HG03025 (cell line): ENCODE measurements at regions not wholly inside any gene's neighbourhood (a gene's known extent, or its start where the extent isn't known, plus 50 kb on each side); places are given as distances from the start of the nearest gene placed in this dataset.

Experiments used
- ATAC-seq: cut with Tn5 transposase; IDR thresholded peaks from one replicate; pipeline ENCODE4 v1.9.1; 2021; ENCODE audit warnings: mild to moderate bottlenecking, moderate library complexity; ENCODE audit not compliant: unreplicated experiment, low FRiP score

GRCh38 chr10:78290131-78290750 is 256.6 kb downstream of the RPS24 start:
- ATAC-seq: no peak

GRCh38 chr10:78291722-78292121 is 258.1 kb downstream of the RPS24 start:
- no peak for ATAC-seq

DNA sequence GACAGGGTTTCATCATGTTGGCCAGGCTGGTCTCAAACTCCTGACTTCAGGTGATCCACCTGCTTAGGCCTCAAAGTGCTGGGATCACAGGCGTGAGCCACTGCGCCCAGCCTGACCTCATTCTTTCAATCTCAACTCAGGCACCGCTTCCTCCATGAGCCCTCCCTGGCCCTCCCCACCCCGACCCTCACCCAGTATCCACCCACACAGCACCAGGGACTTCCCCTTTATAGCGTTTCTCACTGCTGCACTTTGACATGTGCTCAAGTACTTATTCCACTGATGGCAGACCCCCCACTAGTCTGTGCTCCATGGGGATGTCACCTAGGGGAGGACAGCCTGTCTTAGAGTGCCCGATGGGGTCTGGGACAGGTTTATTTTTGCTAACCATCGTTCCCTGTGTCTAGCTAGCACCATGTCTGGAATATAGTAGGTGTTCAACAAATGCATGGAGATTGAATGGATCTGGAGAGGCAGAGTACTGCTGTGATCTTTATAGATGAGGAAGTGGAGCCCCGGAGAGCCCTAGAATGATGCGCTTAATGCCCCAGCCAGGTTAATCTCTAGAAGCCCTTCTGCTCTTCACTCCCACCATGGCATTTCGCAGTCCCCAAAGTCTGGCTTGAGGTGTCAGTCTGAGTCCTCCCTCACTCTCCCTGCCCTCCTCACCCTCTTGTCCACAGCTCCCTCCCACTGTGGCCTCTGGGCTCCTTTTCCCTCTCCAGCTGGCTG is 258.8 kb downstream of the RPS24 start:
- ATAC-seq: no peak

- ATAC-seq: no peak
Measured at GRCh38 chr10:78292982-78293865, 259.6 kb downstream of the RPS24 start.

DNA sequence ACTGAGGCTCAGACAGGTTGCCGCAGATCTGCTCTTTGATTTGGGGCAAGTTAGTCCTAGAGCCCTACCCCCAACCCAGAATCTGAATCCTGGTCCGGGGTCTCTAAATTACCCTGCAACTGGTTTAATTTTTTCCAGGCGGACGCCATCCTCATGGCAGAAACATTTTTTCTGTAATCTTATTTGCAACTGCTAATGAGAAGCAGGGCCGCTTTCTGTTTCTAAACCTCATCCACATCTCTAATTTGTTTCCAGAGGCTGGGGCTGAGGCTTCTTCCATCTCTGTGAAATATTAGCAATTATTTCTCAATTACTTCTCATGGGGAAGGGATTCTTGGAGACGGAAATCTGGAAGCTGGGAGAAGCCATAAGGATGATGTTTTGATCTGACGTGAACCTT is 261.6 kb downstream of the RPS24 start:
- ATAC-seq: no peak

GRCh38 chr10:78296785-78297184 is 263.1 kb downstream of the RPS24 start:
- ATAC-seq: no peak

DNA sequence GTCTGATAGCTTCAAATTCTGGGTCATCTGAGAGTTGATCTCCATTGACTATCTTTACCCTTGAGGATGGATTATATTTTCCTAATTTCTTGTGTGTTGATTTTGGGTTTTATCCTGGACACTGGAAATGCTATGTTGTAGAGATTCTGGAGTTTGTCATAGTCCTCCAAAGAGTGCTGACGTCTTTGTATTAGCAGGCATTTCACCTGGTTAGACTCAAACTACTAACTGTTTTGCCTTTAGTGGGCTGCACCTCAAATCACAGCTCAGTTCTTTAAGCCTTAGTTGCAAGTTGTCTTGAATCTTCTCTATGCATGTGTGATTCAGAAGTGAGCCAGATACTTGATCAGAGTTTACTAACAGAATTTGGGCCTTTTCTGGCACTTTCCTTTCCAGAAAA is 264.3 kb downstream of the RPS24 start:
- no peak for ATAC-seq

DNA sequence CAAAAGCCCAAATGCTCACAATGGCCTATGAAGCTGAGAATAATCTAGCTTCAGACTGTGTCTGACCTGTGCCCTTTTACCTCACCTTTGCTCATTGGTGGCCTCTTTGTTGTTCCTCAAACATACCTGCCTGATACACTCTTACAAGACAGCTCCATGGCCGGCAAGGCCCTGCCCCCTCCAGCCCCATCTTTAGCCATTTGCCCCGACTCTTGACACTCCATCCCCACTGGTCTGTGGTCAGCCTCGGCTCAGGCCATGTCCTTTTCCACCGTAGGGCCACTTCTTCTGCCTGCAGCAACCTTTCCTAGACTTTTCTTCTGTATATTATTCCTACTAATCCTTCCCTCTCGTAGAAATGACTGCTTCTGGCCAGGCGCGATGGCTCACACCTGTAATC is 265.2 kb downstream of the RPS24 start:
- ATAC-seq: no peak

DNA sequence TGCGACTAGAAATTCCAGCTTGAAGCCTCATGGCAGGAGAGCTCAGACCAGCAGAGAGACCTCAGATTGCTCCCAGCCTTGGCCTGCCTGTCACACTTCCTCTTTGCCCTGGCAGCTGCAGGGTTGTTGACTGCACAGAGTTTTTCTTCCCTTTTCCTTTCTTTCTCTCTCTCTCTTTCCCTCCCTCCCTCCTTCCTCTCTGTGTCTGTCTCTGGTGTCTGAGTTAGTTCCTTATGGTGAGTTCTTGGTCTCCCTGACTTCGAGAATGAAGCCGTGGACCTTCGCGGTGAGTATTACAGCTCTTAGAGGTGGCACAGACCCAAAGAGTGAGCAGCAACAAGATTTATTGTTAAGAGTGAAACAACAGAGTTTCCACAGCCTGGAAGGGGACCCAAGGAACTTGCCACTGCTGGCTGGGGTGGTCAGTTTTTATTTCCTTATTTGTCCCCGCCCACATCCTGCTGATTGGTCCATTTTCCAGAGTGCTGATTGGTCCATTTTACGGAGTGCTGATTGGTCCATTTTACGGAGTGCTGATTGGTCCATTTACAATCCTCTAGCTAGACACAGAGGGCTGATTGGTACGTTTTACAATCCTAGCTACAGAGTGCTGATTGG is 266.3 kb downstream of the RPS24 start:
- no peak for ATAC-seq

DNA sequence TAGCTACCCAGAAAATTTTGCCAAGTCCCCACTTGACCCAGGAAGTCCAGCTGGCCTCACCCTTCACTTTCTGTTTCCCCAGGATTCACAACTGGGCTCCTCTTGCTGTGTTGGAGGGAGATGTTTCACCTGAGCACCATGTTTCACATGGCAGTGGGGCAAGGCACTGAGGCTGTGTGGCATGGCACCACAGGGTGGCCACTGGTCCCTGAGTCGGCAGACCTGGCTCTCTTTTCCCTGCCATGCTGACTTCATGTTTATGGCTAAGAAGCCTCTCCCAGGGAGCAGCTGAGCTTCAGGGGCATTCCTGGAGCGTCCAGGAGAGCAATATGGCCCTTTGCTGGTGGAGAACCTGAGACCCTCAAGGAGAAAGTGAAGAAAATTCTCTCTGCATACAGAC is 266.9 kb downstream of the RPS24 start:
- no peak for ATAC-seq

- no peak for ATAC-seq
Measured at GRCh38 chr10:78301481-78301880, 267.8 kb downstream of the RPS24 start.

DNA sequence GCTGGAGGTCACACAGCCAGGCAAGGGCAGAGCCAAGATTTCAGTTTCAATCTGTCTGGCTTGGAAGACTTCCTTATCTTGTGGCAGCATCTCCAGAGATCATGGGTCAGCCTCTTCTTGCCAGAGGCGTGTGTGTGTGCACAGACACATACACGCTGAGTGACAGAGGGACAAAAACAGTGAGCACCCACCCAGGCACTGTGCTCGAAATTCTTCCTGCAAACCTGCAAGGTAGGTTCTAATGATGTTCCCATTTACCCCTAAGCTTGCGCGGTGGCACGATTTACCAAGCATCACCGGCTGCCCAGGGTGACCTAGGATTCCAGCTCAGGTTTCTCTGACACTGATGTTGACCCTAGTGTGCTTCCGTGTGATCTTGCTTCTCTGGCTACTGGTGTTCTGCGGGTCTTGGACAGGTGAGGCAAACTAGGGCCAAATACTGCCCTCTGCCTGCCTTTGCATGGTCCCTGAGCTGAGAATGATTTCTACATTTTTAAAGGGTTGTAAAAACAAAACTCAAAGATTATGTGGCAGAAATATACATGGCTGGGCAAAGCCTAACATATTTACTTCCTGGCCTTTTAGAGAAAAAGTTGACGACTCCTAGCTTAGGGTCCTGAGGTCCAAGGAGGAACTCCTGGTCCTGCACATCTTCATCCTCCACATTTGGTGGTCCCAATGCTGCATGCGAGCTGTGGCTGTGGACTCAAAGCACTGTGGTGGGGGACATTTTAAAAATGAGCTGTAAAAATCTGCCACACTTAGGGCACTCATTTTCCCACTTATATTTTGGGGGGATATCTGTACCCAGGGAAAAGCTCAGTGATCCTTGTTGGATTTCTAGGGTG is 268.5 kb downstream of the RPS24 start:
- ATAC-seq: no peak

- ATAC-seq: no peak
Measured at GRCh38 chr10:78302739-78302988, 269.0 kb downstream of the RPS24 start.

- ATAC-seq: peak; percentile 84
Measured at GRCh38 chr10:78302989-78303854, 269.6 kb downstream of the RPS24 start.

DNA sequence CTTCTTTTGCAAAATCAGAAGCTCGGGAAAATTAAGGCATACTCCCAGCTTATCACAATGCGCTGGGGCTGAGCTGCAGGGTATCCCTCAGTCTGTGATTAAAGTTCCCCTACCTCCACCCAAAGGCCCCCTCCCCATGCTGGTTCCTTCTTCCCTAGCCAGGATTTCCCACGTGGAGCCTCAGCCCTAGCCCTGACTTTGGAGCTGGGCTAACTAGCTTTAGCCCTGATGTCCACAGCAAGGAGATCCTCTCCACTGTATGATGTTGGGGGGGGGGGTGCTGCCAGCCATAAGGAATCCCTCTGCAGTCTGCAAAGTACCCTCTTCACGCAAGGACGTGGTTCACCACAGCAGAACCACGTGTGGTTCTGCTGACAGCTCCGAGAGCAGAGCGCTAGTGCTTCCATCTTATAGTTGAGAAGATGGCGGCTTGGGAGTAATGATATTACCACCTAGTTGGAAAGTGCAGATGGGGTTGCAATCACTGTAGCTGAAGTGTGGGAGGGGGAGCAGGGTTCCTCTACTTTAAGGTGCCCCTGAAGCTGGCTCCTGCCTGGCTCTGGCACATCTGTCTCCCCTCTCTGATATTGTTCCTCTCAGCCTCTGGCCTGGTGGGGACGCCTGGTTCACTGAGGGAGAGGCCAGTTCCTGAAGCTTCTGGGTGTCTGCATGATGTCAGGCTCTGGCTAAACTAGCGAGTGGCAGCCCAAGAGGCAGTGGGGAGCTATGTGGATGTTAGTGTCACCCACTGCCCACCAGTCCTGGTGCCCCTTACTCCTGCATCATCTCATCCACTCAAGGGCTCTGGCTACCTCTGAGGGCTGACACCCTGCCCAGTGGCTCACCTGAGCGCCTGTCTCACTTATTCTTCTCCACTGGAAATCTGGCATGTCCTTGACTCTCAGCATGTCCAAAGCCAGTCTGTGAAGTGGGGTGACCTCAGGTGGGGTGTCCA is 270.7 kb downstream of the RPS24 start:
- ATAC-seq: no peak

DNA sequence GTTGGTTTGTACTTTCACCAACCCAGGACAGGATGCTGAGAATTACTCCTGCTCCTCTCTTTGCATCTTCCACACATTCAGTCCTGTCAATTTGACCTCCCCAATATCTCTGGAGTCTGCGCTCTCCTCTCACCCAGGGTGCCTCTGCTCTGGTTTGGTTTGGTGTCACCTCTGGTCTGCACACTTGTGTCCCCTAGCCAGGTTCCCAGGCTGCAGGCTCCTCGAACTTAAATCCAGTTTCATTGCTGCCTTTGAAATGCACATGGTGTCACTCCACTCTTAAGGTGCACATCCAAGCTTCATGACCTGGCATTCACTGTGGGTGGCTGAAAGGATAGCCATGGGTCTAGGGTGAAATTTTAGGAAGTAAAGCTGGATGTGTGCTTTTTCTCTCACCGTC is 271.6 kb downstream of the RPS24 start:
- ATAC-seq: no peak

DNA sequence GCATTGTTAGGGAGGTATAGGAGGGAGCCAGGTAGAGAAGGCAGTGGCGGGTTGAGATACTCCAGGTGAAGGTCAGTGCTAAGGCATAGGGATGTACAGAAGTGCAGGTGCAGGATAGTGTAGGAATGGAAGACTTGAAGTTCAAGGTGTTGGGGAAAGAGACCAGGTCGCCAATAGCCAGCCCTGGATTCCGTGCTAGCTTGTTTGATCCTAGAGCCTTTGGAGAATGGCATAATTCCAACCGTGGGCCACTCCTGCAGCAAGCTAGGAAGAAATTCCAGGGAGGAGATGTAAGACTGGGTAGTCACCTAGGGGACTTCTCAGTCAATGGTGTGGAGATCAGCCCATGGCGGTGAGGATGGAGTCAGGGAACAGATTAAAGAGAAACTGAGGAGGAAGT is 272.7 kb downstream of the RPS24 start:
- ATAC-seq: no peak

GRCh38 chr10:78307576-78307975 is 273.9 kb downstream of the RPS24 start:
- ATAC-seq: no peak
